Fibroblast of skin of left biceps (primary cell): ENCODE measurements at regions not wholly inside any gene's neighbourhood (a gene's known extent, or its start where the extent isn't known, plus 50 kb on each side); places are given as distances from the start of the nearest gene placed in this dataset.
"Not testable (repeated sequence)": the region's sequence is repeated elsewhere in the genome, so short reads cannot be mapped to it uniquely, and the experiment has no call there.

Experiments
- DNase-seq, 2 experiments: peaks; one replicate each; pipeline ENCODE4 v3.0.0-alpha.2; 2013; ENCODE audit warnings: low read depth in 2 of 2

DNA sequence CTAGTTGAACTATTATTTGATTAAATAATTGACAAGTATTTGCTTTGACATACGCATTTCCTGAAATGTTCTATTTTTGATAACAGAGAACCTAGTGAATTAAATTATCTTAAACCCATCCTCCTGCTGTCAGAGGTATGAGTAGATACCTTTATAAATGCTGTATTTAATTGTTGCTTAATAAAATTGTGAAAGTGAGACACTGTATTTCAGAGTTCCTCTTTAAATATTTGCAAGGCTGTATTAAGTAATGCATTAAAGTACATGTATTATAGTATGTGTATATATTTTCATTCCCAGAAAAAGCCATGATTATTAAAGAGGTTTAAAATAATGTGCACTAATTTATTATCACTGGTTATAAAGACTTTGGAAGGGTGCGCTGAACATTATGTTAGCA is 483.8 kb downstream of the TFAP2B start:
- DNase-seq = no peak

DNA sequence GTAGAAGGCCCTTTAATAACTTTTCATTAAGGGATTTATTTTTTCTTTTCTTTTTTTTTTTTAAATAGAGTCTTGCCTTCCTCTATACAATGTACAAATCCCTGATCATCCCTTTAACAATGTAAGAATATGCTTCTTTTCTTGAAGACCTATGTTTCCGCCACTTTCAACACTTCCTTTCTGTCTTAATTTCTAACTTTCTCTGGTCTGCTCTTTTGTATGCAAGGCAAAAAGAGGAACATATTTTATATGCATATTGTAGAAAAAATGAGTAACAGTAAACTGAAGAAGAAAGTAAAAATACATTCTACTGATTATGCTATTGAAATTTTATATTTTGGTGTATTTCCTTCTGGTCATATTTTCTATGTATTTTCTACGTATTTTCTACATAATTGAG is 484.7 kb downstream of the TFAP2B start:
- DNase-seq = no peak

DNA sequence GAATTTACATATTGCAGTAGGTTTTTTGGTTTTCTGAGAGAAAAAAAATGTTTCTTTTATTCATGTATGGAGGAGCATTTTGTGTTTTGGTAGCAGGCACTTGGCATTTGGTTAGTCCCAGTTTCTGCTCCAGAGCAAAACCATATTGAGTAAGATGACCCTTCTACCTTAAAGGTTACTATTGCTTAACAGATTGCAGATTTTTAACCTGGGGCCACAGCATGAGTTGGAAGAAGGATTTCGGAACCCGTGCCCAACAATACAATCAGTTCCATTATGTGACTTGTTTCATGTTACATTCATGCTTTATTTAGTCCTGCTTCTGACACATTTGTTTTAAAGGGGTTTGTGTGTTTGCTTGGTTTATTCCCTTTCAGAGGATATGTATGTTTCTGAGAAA is 496.3 kb downstream of the TFAP2B start:
- DNase-seq = no peak

DNA sequence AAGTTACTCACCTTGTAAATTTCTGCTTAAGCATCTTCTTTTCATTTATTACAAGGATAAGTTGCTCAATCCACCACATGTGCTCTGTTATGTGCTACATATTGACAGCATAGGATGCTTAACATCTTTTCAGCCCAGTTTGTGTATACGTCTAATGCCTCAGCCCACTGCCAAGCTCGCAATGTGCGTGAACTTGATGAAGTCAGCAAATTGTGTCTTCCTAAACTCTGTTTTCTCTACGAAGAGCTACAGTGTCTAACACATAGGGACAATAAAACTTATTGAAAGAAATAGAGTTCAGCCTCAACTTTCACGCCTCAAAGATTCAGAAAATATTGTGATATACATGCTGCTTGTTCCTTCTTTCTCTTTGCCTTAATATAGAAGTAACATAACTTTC is 500.0 kb downstream of the TFAP2B start:
- no peak for DNase-seq

DNA sequence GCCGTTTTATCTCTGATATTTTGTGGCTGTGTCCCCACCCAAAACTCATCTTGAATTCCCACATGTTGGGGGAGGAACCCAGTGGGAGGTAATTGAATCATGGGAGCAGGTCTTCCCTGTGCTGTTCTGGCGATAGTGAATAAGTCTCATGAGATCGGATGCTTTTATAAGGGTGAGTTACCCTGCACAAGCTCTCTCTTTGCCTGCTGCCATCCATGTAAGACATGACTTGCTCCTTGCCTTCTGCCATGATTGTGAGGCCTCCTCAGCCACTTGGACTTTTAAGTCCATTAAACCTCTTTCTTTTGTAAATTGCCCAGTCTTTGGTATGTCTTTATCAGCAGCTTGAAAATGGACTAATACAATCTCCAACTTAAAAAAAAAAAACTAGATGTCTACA is 502.8 kb downstream of the TFAP2B start:
- not testable (repeated sequence) for DNase-seq

DNA sequence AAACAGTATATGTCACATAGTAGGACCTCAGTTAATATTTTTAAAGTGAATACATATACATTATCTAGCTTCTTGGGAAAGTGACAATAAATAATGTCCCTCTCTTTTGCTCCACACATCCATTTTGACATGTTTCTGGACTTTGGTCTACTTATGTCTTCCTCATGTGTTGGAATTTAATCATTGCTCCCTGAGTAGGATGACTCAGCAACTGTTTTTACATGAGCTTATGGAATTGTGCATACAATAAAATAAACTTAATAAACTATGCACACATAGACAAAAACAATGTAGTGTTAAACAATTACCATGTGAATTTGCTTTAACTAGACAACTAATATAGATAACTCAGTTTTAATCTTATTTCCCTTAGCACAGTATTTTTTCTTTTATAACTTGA is 503.8 kb downstream of the TFAP2B start:
- DNase-seq = no peak

DNA sequence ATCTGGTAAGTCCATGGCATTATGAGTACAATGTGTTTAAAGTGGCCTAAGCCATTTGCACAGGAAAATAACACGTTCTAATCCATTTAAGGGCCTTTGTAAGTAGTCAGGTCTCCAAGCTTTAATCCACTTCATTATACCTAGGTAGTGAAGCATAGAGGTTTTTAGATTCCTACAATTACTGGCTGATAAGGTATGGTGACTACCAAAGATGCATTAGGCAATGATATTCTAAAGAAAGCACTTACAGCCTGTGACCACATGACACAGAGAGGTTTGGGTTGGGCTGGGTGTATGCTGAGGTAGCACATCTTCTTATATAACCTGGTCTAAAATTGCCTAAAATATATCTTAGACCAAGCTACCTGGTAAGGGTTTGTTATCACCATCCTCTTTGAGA is 504.4 kb downstream of the TFAP2B start:
- no peak for DNase-seq

DNA sequence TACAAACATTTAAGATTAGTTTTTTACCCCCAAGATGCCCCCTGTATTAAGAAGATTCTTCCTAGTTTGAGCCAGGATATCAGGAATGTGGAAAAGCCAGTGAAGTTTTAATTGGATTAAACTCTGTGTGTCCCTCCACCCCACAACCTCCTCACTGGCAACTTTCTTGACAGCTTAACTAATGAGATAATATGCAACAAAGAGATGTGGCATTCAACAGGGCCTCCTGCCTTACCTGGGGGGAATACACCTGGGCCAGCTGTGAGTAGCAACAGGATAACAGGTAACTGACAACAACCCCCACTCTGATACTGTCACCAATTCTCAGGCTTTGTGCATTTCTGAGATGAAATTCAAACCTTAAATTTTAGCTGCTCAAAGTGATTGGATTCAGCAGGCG is 512.3 kb downstream of the TFAP2B start:
- DNase-seq = no peak

DNA sequence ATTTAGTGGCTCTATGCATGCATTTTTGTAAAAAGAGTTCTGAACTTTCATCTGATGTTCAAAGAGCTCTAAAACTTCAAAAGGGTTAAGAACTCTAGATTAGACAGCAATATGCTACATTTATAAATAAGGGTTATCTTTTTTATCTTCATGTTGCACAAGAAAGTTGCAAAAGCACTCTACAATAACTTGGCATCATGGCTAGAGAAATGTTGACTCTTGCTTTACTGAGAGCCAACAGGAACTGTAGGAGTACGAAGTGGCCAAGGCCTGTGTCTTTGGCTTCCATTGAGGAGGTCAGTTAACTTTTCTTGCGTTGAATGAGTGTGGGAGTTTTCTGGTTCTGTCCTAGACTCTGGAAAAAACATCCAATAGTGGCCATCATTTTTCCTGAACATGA is 516.9 kb downstream of the TFAP2B start:
- DNase-seq = no peak

DNA sequence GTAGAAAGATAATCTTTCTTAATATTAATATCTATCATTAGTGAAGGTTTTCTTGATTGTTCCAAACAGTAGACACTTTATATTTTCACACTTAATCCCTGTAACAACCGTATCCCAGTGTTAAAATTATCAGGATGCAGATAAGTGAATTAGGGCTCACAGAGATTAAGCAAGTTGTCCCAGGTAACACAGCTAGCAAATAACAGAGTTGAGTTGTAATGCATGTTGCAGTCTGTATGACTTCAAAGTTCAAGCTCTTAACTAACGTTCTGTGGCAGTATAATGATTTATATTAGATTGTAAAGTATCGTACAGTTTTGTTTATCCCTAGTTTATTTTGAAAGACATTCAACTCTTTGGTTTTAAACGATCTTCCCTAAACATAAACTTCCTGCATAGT is 517.5 kb downstream of the TFAP2B start:
- no peak for DNase-seq

DNA sequence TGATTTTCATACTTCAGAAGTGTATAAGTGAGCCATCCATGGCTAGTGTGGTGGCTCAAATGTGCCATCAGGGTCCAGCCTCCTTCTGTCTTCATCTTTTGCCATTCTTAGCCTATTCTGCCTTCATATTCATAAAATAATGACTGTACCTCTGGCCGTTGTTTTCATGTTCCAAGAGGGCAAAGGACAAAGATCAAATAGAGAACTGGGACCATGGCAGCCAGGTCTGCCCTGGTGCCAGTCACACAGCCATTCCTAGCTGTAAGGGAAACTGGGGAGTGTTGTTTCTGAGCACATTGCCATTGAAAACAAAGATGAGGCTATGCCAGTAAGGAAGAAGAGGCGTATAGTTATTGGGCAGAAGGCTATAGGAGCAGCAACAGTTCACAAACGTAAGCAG is 518.6 kb downstream of the TFAP2B start:
- no peak for DNase-seq

DNA sequence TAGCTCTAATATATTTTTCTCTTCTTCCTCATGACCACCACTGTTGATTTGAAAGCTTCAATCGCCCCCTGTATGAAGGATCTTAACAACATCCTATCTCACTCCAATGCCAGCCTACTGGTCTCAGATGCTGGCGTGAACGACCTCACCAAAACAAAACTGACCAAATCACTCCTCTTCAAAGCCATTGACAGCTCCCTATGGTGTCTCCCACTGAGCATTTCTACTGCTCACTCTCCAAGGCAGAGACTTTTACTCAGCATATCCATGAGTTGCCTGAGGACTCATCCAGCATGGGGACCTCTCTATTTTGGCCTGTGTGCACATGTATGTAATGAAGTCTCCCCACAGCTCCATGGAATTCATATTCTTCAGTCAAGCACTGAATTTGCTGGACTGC is 520.4 kb downstream of the TFAP2B start:
- DNase-seq = no peak

DNA sequence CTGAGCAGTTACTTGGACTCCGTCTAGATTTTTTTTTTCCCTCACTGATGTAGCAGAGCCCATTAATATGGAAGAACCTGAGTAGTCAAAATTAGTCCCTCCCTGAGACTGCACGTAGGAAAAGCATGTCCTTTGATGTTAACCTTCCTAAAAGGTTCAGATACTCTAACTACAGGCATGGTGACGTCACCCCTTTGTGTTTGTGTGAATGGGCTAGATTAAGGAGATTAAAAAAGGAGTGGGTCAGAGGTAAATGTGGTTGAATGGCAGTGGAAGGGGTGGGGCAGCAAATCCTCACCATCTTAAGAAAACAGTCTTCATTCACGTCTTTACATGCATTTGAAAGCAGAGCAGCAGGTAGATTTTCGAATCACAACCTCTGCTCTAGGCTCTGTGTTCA is 521.1 kb downstream of the TFAP2B start:
- no peak for DNase-seq

DNA sequence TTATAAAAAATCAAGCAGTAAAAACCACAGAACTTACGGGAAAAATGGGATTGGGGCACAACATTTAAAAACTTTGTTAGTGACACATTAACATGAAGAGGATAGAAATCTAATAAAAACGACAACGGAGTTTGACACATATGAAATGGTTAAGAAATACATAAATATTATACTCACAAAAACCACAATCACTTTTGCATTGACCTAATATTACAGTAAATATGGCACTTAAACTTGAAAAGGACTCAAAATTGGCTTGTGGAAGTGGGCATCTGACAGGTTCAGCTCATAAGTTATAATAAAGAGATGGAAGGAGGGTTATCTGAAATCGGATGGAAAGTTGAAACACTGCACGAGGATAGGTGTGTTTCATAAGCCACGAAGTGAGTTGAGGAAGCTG is 523.7 kb downstream of the TFAP2B start:
- DNase-seq = no peak

DNA sequence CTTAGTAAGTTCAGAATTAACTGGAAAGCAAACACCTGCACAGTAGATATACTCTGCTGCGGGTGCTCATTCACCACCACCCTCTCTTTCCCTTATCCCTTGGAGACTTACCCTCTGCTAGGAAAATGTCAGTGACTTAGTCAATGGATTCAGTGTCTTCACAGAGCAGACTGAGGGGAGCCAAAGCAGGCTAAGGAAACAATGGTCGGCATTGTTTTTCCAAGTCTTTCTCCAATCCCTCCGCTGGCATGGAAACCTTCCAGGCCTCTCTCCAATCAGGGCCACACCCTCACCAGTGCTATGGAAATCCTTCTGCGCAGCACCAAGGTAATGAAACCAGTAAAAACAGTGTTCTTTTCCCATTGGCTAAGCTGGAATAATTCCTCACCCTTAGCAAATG is 531.2 kb downstream of the TFAP2B start:
- no peak for DNase-seq

DNA sequence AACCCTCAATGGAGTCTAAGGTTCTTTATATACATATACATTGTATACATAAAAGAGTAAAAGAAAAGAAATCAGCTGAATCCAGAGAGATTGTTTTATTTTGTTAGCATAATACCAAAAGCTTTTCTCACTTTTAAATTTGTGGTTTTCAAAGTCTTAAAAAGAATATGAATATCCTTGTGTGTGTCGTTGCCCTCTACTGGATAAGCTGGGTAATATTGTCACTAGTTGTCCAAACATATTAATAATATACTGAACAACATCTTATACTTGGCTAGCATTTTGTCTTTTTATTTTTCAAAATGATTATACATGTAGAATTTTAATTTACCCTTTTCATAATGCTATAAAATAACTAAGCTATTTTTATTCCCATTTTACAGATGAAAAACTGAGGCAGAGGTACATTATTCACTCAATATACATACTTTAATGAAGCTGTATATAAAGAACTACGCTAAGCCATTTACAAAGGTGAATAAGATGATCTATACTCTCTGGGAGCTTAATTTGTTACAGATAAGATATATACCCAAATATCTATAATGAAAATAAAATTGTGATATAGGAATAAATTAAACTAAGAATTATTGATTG is 531.7 kb downstream of the TFAP2B start:
- no peak for DNase-seq

DNA sequence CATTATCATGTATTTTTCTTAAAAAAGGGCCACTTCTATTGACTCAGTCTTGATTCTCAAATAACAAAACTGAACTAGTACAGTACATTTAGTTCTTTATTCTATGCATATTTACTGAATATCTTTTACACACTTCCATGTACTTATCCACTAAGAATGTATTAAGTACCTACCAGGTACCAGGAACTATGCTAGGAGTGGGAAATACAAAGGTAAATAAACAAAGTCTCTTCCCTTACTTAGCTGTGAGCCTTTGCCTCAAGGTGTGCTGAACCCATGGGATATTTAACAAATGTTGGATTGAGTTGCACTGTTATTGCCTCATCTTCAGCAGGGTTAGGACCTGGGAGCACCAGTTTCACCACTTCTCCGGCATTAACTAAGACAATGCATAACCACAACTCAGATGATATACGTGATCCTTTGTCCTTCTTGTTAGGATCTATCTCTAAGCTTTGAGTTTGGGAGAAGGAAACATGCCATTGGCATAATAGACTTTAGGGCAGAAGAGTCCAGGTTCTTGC is 533.9 kb downstream of the TFAP2B start:
- no peak for DNase-seq

DNA sequence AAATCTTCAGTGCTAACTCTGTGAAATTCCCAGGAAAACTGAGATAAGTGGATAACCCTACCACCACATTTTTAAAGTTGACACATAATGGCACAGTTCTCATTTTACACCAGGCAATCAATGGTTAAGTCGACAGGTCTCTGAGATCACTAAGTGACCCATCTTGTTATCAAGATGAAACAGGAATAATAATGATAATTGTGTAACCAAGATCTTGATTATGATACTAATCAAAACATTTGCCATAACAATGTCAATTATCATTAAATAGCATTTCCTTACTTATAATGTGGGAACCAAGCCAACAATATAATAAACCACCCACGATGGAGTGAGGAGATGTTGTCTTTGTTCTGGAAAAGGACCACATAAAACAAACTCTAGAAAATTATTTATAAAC is 541.6 kb downstream of the TFAP2B start:
- no peak for DNase-seq

DNA sequence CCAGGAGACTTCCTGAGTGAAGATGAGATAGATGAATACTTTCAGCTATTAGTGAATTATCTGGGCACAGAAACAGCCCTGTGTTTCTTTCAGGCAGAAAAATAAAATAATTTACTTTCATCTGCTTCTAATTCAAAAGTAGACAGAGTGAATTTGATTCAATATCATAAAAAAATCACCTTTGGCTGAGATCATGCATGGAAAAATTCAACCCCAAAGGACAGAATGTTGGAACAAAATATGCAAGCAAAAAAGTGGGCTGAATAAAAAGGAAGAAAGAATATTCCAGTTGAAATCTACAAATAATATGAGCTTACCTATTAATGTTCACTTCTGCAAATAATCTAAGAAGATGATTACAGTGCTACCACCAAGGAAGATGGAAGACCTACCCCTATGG is 546.9 kb downstream of the TFAP2B start:
- no peak for DNase-seq

DNA sequence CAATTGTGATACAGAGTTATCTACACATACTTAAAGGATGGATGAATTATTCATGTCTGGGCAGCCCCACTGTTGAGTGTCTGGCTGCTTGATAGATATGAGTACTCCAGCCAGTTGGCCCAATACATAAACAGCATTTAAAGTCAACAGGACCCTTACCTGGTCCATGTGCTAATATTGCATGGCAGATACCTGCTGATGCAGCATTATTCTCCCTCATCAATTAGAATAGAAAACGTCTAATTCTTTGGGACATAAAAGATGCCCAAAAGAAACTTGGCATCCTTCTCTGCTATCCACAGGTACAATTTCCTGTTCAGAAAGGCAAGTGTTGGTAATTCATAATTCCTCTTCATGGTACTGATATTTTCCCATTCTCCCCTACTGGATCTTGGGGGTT is 550.8 kb downstream of the TFAP2B start:
- DNase-seq = no peak

DNA sequence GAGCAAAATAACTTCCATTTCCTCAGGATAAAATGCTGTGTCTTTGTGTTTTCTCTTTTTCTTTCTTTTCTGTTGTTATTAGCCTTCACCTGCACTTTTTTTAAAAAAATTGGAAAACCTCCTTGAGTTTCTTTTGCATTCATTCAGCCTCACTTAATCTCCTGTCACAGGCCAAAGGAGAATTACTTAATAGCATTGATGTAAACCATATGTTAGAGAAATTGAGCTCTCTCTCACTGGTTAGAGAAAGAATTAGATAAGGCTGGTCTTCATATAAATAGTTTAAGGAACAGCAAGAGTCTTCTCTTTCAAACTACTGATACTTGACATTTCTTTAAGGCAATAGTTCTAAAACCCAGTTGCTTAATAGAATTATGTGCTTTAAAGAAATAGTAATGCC is 564.2 kb downstream of the TFAP2B start:
- no peak for DNase-seq

DNA sequence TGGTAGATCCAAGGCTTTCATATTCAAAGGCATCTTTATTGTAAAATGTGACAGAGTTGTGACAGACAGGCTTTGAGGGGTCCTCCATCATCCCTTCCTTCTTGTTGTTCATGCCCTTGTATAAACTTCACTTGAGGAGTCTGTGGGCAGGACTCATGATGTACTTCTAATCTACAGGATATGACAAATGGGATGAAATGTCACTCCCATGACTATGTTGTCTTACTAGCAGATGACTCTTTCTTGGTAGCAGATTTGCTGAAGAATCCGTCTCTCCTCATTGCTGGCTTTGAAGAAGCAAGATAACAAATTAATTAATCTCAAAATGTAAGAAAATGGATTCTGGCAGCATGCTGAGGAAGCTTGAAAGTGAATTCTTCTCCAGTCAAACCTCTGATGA is 566.1 kb downstream of the TFAP2B start:
- DNase-seq = no peak

DNA sequence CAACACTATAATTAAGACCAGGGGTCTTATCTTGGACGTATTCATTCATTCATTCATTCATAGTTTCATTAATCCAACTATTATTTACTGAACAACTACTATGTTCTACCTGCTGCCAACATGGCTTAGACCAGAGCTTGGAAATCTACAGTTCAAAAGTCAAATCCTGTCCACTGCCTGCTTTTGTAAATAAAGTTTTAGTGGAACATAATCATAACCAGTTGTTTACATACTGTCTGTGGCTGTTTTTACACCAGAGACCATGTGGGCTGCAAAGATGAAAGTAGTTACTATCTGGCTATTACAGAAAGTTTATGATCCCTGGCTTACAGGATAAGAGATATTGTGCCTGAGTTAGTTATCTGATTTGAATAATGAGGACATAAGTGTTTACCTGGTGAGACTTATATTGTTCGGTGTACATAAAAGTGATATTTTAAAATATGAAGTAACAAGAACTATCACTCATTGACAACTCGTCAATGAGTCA is 567.7 kb downstream of the TFAP2B start:
- no peak for DNase-seq

DNA sequence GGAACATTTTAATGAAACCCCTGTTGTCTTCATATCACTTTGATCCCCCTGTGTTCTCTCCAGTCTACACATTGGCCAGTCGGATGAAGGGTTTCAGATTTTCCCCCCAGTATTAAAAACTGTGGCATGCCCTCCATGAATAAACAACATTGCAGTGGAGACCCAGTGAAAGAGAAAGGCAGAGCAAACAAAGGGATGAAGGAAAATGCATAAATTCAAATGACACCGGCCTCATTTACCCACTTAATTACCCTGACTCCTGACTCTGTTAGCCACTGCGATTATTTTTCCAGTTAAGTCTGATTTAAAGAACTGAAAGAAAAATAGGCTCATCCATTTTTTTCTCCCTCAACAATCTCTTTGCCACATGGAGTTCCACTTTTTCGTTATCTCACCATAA is 569.2 kb downstream of the TFAP2B start:
- no peak for DNase-seq
